Liver (tissue), 8 donors: ENCODE measurements at regions not wholly inside any gene's neighbourhood (a gene's known extent, or its start where the extent isn't known, plus 50 kb on each side); places are given as distances from the start of the nearest gene placed in this dataset.

Experiments used
- DNase-seq: peaks from one replicate; pipeline ENCODE4 v3.0.0-alpha.2; 2017; ENCODE audit warnings: low spot score
- H3K27ac ChIP-seq, 2 donors: one replicate each; pipeline ENCODE4 v1.7.0; 2013; ENCODE audit warnings: inconsistent platforms in 2 of 2, low read length in 2 of 2, control low read depth in 1 of 2, low read depth in 1 of 2, mild to moderate bottlenecking in 1 of 2
- H3K27me3 ChIP-seq, 4 donors: one replicate each; pipeline versions ENCODE4 v1.6.1 to v1.7.0; 2013; ENCODE audit warnings: low read length in 3 of 4, inconsistent platforms in 1 of 4, mild to moderate bottlenecking in 1 of 4, moderate library complexity in 1 of 4; ENCODE audit not compliant: control insufficient read depth in 4 of 4, insufficient read depth in 4 of 4
- H3K36me3 ChIP-seq, 4 donors: one replicate each; pipeline versions ENCODE4 v1.6.1 to v1.7.0; 2013; ENCODE audit warnings: low read length in 3 of 4, mild to moderate bottlenecking in 3 of 4, low read depth in 1 of 4, moderate library complexity in 1 of 4; ENCODE audit not compliant: control insufficient read depth in 4 of 4, insufficient read depth in 3 of 4
- H3K4me1 ChIP-seq, 4 donors: one replicate each; pipeline versions ENCODE4 v1.6.1 to v1.7.0; 2013; ENCODE audit warnings: low read length in 3 of 4, mild to moderate bottlenecking in 3 of 4, moderate library complexity in 1 of 4; ENCODE audit not compliant: control insufficient read depth in 4 of 4, insufficient read depth in 4 of 4
- H3K4me3 ChIP-seq, 3 donors: one replicate each; pipeline versions ENCODE4 v1.6.1 to v1.7.0; 2013; ENCODE audit warnings: low read length in 3 of 3, control low read depth in 1 of 3, low read depth in 1 of 3, mild to moderate bottlenecking in 1 of 3
- H3K9ac ChIP-seq, 2 donors: one replicate each; pipeline ENCODE4 v1.7.0; 2013; ENCODE audit warnings: low read length in 2 of 2, mild to moderate bottlenecking in 2 of 2, moderate library complexity in 2 of 2, control low read depth in 1 of 2, low read depth in 1 of 2
- H3K9me3 ChIP-seq, 4 donors: one replicate each; pipeline versions ENCODE4 v1.6.1 to v1.7.0; 2013; ENCODE audit warnings: low read length in 3 of 4; ENCODE audit not compliant: control insufficient read depth in 4 of 4
- ATF3 ChIP-seq: IDR thresholded peaks from 2 replicates; pipeline ENCODE4 v1.6.1; 2016; ENCODE audit warnings: antibody characterized with exemption
- EGR1 ChIP-seq, 2 donors: IDR thresholded peaks; 2 replicates each; pipeline ENCODE4 v1.6.1; 2016 to 2018; ENCODE audit warnings: antibody characterized with exemption in 2 of 2, low read depth in 2 of 2
- FOXA1 ChIP-seq: IDR thresholded peaks from 2 replicates; pipeline ENCODE4 v1.6.1; 2016; ENCODE audit warnings: antibody characterized with exemption
- FOXA2 ChIP-seq: IDR thresholded peaks from 2 replicates; pipeline ENCODE4 v1.6.1; 2016; ENCODE audit warnings: antibody characterized with exemption
- GABPA ChIP-seq, 2 donors: IDR thresholded peaks in 1 of 2; conservative IDR thresholded peaks in 1 of 2; 2 replicates each; pipeline ENCODE4 v1.6.1; 2016; ENCODE audit warnings: antibody characterized with exemption in 2 of 2, mild to moderate bottlenecking in 1 of 2, moderate library complexity in 1 of 2
- HNF4A ChIP-seq, 2 donors: conservative IDR thresholded peaks; 2 replicates each; pipeline ENCODE4 v1.6.1; 2016; ENCODE audit warnings: antibody characterized with exemption in 2 of 2, mild to moderate bottlenecking in 2 of 2
- HNF4G ChIP-seq: IDR thresholded peaks from 2 replicates; pipeline ENCODE4 v1.6.1; 2016; ENCODE audit warnings: antibody characterized with exemption
- JUND ChIP-seq, 2 donors: IDR thresholded peaks; 2 replicates each; pipeline ENCODE4 v1.6.1; 2016; ENCODE audit warnings: antibody characterized with exemption in 2 of 2
- MAX ChIP-seq: IDR thresholded peaks from 2 replicates; pipeline ENCODE4 v1.6.1; 2016; ENCODE audit warnings: antibody characterized with exemption
- NR2F2 ChIP-seq: IDR thresholded peaks from 2 replicates; pipeline ENCODE4 v1.6.1; 2016; ENCODE audit warnings: antibody characterized with exemption
- RAD21 ChIP-seq, 2 donors: IDR thresholded peaks; 2 replicates each; pipeline ENCODE4 v1.6.1; 2016; ENCODE audit warnings: antibody characterized with exemption in 2 of 2, mild to moderate bottlenecking in 2 of 2
- REST ChIP-seq: IDR thresholded peaks from 2 replicates; pipeline ENCODE4 v1.6.1; 2016; ENCODE audit warnings: antibody characterized with exemption, mild to moderate bottlenecking
- RXRA ChIP-seq, 2 donors: IDR thresholded peaks; 2 replicates each; pipeline ENCODE4 v1.6.1; 2017 to 2018; ENCODE audit warnings: antibody characterized with exemption in 2 of 2, mild to moderate bottlenecking in 1 of 2
- SP1 ChIP-seq: IDR thresholded peaks from 2 replicates; pipeline ENCODE4 v1.6.1; 2018; ENCODE audit warnings: antibody characterized with exemption, mild to moderate bottlenecking
- TAF1 ChIP-seq: conservative IDR thresholded peaks from 2 replicates; pipeline ENCODE4 v1.6.1; 2016; ENCODE audit warnings: antibody characterized with exemption, mild to moderate bottlenecking
- YY1 ChIP-seq: IDR thresholded peaks from 2 replicates; pipeline ENCODE4 v1.6.1; 2016; ENCODE audit warnings: antibody characterized with exemption, mild to moderate bottlenecking
- WGBS: extraction: QIAGEN DNeasy Blood & Tissue Kit; methylation state at CpG from one replicate; pipeline ENCODE4 v1.1.7; 2013; 5-methylcytosine and 5-hydroxymethylcytosine counted together
- TF ChIP-seq, protein P1 (sequence below): fragments of 150-350 bp; IDR thresholded peaks from 2 replicates; pipeline ENCODE4 v1.5.1; 2017; ENCODE audit warnings: improper control_type of control experiment, low read depth, low read length; ENCODE audit not compliant: missing input control
- donor health status: healthy.
- donor health status: healthy.
- donor health status: healthy.
- donor health status: healthy.
- donor health status: healthy.

DNA sequence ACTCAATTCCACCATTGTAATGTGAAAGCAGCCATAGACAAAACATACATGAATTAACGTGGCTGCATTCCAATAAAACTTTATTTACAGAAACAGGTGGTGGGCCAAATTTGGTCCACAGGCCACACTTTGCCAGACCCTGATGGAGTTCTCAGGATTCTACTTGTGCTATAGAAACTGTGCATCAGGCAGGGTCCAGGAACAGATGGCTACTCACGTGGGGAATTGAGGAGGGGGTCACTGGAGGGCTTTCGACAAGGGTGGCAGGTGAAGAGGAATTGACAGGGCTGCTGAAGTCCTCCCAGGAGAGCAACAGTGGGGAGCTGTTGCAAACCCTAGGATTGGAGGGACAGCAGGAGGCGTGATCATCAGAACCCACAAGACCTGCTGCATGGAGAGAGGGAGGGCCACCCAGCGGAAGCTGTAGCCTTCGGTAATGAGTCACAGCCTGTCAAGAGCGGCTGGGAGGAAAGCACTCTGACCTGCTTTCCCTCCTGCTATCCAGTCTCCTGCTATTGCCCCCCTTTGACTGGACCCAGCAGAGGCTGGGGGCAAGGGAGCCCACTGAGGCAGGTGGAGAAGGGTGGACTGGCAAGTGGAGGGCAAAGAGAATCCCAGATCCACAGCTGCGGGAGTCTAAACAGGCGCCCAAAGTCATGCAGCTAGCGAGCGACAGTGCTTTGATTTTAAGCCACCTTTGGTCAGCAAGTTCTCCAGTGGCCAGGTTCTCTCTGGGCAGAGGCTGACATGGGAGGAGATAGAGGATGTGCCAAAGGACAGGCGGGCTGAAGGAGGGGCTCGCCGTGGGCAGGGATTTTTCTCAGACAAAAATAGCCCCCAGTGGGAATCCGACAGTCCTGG is 138.3 kb upstream of the SMIM23 start:
- Histone ChIP-seq H3K36me3 (no peaks in the 10 kb centered on the region), H3K9me3 (no peaks in the 10 kb centered on the region), H3K9ac (no peak overlapping the region), H3K4me3 (no peak overlapping the region), H3K4me1 (no peaks in the 10 kb centered on the region), H3K27ac (no peak overlapping the region), H3K27me3 (no peaks in the 10 kb centered on the region)
- 60% methylated on average over 15 of the region's 15 CpGs for WGBS
- no peak for TF ChIP-seq ATF3
- TF ChIP-seq TAF1: no peak
- TF ChIP-seq SP1: no peak
- no peak for TF ChIP-seq YY1
- TF ChIP-seq MAX: no peak
- TF ChIP-seq RXRA (IDR thresholded peaks at IDR 0.05): no peak
- TF ChIP-seq JUND (IDR thresholded peaks at IDR 0.05): no peak
- no peak for TF ChIP-seq NR2F2
- TF ChIP-seq FOXA1: no peak
- TF ChIP-seq, protein P1, sequence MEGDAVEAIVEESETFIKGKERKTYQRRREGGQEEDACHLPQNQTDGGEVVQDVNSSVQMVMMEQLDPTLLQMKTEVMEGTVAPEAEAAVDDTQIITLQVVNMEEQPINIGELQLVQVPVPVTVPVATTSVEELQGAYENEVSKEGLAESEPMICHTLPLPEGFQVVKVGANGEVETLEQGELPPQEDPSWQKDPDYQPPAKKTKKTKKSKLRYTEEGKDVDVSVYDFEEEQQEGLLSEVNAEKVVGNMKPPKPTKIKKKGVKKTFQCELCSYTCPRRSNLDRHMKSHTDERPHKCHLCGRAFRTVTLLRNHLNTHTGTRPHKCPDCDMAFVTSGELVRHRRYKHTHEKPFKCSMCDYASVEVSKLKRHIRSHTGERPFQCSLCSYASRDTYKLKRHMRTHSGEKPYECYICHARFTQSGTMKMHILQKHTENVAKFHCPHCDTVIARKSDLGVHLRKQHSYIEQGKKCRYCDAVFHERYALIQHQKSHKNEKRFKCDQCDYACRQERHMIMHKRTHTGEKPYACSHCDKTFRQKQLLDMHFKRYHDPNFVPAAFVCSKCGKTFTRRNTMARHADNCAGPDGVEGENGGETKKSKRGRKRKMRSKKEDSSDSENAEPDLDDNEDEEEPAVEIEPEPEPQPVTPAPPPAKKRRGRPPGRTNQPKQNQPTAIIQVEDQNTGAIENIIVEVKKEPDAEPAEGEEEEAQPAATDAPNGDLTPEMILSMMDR: no peak
- no peak for TF ChIP-seq HNF4A (conservative IDR thresholded peaks at IDR 0.05)
- TF ChIP-seq RAD21 (IDR thresholded peaks at IDR 0.05): no peak
- no peak for TF ChIP-seq EGR1 (IDR thresholded peaks at IDR 0.05; ENCODE audit: low read depth in 2 of 2)
- no peak for TF ChIP-seq HNF4G
- TF ChIP-seq REST: no peak
- no peak for DNase-seq

DNA sequence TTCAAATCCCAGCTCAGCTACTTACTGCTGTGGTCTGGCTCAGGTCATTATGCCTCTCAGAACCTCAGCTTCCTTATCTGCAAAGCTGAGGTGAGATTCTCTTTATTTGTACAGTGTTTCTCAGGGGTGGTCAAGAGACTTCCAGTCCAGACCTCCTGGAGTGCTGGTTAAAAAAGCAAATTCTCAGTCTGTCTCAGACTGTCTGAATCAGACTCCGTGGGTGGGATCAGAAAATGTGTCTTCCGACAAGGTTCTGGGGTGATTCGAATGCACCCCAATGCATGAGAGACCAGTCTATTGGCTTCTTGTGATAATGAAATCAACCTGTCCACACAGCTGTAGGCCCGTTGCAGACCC is 137.7 kb upstream of the SMIM23 start:
- no peak for TF ChIP-seq EGR1 (IDR thresholded peaks at IDR 0.05; ENCODE audit: low read depth in 2 of 2)
- TF ChIP-seq NR2F2: no peak
- no peak for TF ChIP-seq JUND (IDR thresholded peaks at IDR 0.05)
- no peak for TF ChIP-seq GABPA (IDR thresholded peaks at IDR 0.05 in 1 of 2, conservative IDR thresholded peaks at IDR 0.05 in 1 of 2)
- no peak for TF ChIP-seq ATF3
- no peak for TF ChIP-seq YY1
- no peak for TF ChIP-seq TAF1
- no peak for TF ChIP-seq FOXA2
- no peaks in the 10 kb centered on the region for H3K27me3 ChIP-seq
- DNase-seq: no peak
- no peaks in the 10 kb centered on the region for H3K36me3 ChIP-seq
- no peak overlapping the region for H3K4me3 ChIP-seq
- H3K4me1 ChIP-seq: no peaks in the 10 kb centered on the region
- H3K9ac ChIP-seq: no peak overlapping the region
- H3K27ac ChIP-seq: no peak overlapping the region
- H3K9me3 ChIP-seq: no peaks in the 10 kb centered on the region
- 81% methylated on average over 4 of the region's 4 CpGs for WGBS
